GM18499 (cell line): ENCODE measurements at regions not wholly inside any gene's neighbourhood (a gene's known extent, or its start where the extent isn't known, plus 50 kb on each side); places are given as distances from the start of the nearest gene placed in this dataset.

Experiments
- ATAC-seq: cut with Tn5 transposase; IDR thresholded peaks from one replicate; pipeline ENCODE4 v1.9.1; 2021; ENCODE audit warnings: moderate number of reproducible peaks; ENCODE audit not compliant: insufficient read depth, unreplicated experiment

GRCh38 chr11:133593036-133593435, 60.7 kb upstream of the OPCML start:
- ATAC-seq: no peak

GRCh38 chr11:133586903-133587517, 54.7 kb upstream of the OPCML start:
- ATAC-seq: no peak

- ATAC-seq: no peak
These were observed 50.4 kb upstream of the OPCML start for GRCh38 chr11:133582750-133583149.

GRCh38 chr11:133582326-133582725, 50.0 kb upstream of the OPCML start:
- no peak for ATAC-seq
